ENCODE measurements at regions not wholly inside any gene's neighbourhood (a gene's known extent, or its start where the extent isn't known, plus 50 kb on each side); places are given as distances from the start of the nearest gene placed in this dataset.

- TF ChIP-seq CTCF (IDR thresholded peaks at IDR 0.05; ENCODE audit: low read depth, low read length) (no peak), POLR2A (IDR thresholded peaks at IDR 0.05; ENCODE audit: extremely low read depth, insufficient read length) (no peak)
Observed at GRCh38 chr18:45557287-45557686, 58.0 kb upstream of the SLC14A2 start.
